ENCODE measurements at regions not wholly inside any gene's neighbourhood (a gene's known extent, or its start where the extent isn't known, plus 50 kb on each side); places are given as distances from the start of the nearest gene placed in this dataset.

DNA sequence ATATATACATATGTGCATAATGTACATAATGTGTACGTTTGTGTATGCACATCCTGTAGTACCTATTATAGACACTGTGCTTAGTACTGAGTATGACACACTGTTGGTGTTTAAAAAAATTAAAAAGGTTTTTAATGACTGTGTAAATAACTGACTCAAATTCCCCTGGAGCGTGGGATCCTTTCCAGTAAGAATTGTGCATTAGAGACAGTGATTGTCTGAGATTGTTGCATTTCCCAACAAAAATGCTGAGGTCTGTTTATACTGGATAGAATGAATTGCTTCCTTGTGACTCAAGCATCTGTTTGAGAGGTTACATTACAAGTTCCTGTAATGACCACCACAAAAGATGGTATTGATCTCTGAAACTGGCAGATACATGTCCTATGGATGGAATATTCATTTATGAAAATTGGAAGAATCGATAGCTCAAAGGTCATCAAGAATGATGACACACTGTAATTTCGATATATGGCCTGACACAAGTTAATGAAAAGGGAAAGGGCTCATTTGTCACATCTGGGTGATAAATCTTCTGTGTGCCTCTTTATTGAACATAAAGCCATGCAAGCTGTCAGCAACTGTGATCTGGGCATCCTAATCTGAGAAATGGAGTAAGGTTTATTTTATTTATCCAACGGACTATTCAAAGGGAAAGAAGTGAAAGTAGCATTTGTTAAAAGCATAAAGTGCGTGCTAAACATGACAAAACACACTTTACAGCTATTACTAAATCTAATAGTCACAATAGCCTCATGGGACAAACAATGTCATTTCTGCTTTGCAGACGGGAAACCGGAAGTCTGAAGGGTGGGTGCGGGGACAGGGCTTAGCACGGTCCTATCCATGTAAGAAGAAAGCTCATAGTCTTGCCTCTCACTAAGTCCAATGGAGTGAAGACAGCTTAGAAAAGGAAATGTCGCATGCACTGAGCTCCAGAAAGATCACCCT, 228.8 kb downstream of the CDH11 start:
- DNase-seq = no peak

DNA sequence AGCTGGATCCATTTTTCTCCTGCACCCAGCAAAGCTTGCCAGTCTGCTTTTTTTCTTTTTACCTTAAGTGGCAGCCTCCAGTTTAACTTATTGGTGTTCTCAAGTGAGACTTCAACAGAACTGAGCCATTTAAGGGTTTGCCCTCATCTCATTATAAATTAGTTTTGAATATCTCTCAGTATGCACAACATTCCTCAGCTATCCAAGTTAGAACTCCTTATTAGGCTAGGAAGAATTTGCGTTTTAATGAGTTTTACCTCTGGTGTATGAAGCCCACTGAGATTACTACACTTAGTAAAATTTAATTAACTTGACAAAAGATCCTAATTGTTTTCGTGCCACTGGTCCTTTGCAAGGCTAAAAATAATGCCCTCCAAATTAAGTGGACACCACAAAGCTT, 232.4 kb downstream of the CDH11 start:
- no peak for DNase-seq

DNA sequence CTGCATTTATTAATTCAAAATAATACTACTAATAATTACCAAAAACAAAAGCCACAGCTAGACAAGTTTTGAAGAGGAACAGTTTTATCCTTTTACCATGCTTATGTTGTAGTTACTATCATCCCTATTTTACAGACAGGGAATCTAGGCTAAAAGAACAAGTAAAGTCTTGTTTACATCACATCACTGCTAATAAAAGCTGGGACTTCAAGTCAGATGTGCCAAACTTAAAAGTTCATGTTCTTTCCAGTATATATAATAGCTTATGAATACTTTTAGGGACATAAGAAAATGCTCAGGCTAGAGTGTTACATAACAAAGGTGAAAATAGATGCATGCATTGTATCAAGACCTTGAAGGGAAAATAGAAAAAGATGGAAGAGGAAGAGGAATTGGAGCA, 234.2 kb downstream of the CDH11 start:
- no peak for DNase-seq

DNA sequence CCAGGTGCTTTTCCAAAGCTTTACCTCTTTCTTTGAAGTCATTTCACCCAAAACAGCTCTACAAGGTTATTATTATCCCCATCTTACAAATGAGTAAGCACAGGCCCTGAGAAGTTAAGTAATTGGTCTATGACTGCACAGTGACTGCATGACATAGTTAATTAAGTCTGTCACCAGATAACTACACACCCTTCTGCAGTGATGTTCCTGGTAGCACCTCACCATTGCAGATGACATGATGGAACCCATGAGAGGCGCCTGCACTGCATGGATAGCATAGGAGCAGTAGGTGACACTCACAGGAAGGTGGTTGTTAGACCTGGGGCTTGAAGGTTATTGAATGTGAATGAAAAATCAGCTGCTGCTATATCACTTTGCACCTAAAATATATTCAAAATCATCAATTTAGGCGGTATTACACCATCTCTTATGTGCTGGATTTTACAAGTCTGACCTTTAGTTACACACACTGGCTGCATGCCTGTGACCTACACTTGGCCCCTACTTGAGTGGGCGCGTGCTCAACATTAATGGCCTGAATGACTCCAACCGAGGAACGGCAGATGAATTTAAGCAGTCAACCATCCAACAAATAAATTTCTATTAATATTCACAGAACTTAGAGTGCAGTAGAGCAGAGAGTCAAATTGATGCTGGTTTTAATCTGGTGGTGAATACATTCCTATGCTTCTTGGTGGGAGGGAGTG, 239.6 kb downstream of the CDH11 start:
- DNase-seq = no peak

DNA sequence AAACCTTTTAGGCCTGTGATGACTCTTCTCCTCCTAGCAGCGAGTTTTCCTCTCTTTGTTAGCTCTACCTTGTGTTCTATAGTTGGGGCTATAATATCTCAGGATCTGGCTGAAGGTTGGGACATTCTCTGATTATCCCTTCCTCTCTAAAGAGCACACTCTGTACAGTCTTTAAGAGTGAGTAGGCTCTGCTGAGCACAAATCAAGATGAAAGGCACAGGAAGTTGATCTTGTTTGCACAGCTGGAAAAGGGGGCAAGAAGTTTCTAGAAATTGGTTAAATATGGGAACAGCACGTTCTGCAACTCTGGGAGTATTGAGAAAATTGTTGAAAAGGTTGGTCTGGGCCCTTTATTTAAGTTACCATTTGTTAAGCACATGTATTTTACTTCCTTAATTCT, 240.9 kb downstream of the CDH11 start:
- no peak for DNase-seq

DNA sequence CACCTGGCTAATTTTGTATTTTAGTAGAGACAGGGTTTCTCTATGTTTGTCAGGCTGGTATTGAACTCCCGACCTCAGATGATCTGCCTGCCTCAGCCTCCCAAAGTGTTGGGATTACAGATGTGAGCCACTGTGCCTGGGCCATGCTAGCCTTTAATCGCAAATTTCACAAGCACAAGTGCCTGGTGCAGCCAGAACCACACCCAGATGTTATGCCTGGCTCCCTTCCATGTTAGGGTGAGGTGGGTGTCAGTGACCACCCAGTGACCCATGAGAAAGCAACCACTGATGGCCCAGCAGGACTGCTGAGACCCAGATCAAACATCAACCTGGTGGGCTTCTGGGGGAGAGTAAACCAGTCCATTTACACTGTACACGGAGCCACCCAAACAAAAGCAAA, 241.9 kb downstream of the CDH11 start:
- DNase-seq = no peak

DNA sequence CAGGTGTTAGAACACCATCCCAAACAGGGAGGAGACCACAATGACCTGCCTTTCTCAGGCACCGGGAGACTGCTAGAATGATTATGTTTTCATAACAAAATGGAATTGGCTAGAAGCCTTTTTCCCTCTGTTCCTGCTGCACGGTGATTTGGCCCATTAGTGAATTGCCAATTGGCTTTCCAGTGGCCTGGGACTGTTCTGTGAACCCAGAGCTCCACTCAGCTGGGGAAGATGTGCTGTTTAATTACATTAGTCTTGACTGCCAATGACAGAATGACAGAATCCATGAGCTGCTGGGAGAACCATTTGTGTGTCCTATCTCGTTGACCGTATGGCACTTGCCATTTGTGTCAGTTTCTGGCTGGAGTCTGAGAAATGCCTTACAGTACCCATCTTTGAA, 242.9 kb downstream of the CDH11 start:
- no peak for DNase-seq

DNA sequence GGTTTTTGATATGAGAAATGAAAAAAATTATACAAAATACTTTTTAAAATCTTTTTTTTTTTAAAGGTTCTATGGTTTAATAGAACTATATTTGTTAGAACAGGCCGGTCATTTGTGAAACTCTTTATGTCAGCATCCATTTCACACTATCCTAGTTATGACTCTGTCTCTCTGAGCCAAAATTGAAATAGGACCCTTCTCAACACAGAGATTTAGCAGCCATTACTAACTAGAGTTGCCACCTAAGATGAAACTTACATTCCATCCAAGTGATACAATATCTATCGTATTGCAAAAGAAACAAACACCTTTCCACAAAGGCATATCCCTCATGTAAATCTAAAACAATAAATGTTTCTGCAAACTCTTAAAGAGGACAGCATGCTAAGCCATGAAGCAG, 249.8 kb downstream of the CDH11 start:
- no peak for DNase-seq

DNA sequence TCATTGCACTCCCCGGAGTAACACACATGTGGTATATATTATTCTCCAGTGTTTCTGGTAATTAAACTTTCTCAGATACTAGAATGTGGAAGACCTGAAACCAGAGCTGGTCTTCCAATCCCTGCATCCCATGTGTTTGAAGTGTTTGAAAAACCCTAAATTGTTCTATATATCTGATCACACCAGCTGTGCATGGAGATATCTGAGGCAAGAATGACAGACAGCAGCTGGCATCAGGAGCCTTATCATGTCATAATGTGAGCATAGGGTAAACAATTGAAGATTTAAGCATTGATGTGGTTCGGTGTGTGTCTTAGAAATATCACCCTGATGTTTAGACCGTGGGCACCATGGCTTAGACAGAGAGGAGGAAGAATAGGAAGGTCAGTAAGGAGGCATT, 251.0 kb downstream of the CDH11 start:
- no peak for DNase-seq

DNA sequence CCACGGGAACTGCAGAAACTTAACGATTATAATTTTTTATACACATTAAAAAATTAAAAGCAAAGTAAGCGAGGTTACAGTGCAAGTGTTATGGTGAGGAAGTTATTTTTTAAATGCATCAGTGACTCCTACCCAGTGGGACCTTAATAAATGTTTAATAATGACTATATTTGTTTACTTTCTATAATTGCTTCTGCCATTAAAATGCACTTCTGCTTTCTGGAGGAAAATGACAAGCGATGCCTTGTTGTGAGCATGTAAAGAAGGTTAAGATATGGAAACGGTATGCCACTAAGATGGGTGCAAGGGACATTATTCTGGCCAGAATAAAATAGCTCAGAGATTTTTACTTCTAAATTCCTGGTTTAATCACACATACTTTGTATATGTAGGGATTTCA, 252.1 kb downstream of the CDH11 start:
- no peak for DNase-seq

DNA sequence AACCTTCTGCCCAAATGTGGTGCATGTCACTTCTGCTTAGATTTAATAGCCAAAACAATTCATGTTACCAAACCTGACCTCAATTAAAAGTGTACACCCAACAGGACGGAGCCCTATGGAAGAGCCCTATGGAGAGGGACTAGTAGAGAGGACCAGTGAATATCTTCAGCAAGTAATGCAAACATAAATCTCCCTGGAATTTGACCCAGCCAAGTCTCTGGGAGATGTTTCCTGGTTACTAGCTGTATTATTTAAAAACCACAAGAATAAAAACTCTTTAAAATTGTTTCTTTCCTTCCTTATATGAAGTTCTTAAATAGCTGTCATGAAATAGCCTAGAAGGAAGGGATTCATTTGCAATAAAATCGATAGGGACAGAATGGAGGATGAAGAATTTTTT, 255.8 kb downstream of the CDH11 start:
- no peak for DNase-seq

DNA sequence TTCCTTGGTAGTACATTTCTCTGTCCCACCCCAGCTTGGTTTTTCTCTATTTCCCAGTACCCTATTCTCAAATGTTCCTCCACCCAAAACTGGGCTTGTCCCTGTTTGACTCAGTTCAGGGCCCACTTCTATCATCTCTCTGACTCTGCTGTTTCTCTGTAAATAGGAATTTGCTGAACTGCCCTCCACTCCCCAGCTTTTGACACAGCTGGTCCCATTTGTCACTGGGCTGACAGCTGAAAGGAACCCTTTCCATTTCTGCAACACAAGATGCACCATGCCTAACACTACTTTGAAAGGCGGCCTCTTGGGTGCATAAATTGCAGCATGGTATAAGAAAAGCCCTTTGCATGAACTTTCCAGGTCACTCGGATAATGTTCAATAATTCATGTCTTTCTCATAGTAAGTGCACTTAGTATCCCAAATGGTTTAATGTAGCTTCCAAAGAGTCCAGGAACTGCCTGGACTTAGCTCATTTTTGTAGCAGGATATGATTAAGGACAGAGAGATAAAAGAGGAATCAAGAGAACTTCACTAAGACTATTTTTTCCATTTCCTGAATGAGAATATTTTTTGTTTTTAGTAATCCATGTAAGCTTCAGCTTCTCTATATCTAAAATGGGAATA, 256.7 kb downstream of the CDH11 start:
- DNase-seq = no peak

DNA sequence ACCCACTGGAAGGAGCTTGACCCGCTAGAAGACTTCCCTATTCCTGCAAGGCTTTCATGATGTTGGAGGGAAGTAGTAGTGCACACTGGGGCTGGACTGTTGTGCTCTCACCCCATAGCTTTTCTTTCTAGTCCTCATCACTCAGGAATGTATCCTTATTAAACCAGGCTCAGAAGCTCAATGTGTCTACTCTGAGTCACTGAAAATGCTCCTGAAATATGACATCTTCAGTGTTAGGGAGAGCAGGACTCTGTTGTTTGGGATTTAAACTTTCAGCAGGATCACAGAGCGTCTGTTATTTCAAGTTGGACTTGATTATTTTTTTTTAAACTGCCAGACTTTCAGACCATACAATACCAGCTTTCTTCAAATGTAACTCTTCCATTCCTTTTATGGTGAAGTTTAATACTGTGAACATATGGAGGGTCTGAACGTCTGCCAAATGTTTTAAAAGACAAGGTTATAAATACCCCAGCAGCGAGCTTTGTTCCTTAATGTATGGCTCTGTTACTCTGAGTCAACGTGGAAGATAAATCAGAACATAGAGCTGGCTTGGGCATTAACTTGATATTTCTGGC, 257.5 kb downstream of the CDH11 start:
- no peak for DNase-seq

DNA sequence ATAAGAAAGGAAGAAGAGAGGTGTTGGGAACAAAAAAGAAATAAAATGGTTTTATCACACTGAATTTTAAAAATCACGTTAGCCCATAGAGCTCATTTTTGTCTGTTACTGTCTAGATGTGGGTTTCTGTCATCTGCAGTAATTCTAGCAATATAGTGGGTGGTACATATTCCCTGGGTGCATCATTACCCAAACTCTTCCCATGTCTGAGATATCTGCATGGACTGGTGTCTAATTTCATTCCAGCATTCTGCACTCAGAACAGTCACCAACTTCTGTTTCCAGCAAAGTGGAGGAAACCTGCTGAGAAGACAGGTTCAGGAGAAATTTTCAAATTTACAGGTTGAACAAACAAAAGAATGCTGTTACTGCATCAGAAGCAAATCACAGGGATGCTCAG, 263.8 kb downstream of the CDH11 start:
- no peak for DNase-seq

DNA sequence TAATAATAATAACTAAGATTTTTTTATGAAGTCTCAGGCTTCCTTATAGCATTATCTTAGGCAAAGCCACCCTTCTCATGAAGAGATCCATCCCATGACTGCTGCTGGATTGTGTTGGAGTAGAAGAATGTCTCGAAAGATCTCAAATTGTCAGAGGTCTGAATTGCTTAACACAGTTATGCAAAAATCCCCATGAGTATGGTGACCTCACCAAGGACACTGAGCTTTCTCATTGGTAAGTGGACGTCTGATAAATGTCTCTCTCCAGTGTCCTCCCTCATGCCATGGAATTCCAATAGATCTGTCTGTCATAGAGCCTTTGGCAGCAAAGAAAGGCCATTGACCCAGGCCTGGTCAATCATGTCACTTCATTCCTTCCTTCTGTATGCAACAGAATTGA, 264.5 kb downstream of the CDH11 start:
- no peak for DNase-seq

DNA sequence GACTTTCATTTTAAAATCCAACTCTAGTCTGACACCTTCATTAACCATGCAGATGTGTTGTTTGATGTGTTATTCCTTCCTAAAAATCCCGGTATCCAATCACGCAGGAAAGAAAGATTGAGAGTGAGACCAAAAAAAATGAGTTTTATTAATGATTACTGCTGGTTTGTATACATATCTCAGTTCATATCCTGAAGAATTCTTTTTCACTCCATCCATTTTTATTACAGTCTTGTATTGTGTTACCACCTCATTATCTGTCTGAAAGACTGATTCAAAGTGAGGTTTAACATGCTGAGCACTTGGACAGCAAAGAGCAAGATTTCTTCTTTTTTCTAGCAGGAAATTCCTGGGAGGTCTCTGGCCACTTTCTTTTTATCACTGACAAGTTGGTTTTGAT, 268.3 kb downstream of the CDH11 start:
- no peak for DNase-seq

DNA sequence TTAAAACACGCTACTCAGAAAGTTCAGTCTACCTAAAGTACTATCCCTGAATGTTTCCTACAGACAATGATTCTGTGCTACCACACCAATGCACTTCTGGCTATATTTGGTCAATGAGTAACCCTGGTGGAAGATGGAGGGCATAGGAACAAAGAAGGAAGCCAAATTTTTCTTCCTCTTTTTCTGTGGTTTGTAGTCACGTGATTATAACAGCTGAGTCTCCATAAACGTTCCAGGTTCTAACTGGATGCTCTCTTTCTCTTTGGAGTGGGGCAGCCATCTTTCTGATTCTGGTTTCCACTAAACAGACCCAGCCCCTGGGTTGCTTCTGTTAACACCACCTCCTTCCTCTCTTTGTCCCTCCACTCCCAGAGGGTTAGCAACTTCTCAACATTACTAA, 274.9 kb downstream of the CDH11 start:
- no peak for DNase-seq

DNA sequence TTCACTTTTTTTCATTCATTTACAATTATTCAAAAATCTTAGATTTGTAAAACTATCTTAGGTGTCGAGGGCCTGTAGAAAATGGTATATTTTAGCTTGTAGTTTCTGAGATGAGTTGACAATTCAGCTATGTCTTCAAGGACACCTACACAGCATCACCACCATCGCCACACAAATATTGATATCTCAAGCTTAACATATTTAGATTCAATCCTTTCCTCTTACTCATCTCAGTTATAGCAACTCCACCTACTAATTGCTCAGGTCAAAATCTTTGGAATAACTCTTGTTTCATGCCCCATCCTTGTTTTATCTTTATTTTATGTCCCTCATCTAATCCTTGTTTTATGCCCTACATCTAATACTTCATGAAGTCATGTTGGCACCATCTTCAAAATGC, 276.8 kb downstream of the CDH11 start:
- DNase-seq = no peak

DNA sequence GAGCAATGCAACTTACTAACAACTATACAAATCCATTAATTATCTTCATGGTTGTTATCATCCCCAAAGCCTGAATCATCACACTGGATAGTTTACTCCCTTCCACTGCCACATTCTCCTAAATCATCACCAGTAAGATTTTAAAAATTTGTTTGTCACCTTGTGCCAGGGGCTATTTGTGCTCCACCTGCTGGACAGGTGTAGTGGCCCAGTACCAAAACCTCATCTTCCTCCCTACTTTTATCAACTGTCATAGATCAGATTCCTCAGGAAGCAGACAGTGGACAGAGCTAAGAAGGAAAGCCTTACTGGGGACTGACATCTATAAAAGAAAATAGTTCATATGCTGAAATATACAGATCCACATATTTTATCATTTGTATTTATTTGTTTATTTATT, 280.4 kb downstream of the CDH11 start:
- no peak for DNase-seq

DNA sequence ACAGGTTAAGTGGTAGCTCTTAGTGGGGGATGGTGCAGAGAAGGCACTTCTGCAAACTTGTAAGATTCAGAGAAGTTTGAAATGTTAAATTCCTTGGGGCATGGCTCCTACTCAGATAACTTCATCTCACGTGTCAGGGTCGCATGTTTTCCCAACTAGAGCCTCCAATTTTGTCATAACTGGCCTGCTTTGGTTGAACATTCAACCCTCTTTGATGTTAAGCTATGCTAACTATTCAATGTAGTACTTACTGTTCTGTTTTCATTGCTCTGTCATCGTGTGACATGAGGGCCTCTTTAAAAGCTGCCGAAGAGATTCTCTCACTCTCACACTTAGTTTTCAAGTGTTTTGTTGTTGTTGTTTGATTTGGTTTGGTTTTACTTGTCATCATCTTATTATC, 280.8 kb downstream of the CDH11 start:
- DNase-seq = no peak

DNA sequence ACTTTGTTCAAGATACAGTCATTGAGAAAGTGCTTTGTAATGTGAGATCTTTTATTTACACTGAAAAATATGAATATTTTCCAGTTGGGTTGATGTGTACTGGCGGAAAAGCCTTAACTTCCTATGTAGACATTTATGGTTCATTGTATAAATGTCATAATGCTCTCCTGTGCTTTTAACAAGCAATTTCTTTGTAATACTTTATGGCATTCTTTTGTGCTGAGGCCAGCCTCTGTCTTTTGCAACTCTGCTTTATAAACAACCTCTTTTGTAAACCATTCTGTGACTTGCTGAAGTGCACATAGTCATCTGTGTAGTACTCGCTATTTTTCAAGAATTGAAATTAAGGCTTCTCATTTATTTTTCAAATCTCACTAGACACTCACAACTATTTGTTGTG, 291.2 kb downstream of the CDH11 start:
- DNase-seq = no peak

DNA sequence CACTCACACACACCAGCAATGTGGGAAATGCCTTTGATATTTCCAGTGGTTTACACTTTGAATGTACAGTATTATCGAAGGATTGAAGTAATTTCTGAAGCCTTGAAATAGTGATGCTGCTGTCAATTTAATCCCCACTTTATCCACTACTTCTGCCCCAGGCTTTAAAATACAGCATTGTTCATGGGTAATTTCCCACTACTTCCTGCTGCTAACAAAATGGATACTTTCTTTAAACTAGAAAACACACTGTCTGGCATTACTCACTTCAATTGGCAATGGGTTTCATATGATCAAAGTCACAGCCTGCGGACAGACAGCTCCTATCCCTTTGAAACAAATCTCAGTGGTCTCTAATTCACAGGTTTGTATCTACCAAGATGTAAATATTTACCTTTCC, 292.2 kb downstream of the CDH11 start:
- no peak for DNase-seq

DNA sequence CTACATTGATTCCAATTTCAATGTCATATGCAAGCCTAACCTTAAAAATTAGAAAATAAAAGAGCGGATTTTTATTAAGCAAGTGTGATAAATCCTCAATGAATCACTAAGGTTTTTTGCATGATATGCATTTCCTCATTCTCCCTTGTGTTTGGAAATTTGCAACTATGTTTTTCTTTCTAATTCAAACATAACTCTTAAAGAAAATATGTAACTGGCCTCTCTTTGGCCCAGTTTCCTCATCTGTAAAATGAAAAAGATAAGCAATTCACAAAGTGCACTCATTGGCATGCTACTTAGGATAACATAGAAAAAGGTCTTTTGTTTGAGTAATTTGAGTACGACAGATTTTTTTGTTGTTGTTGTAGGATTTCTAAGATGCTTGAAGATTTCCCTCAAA, 295.5 kb downstream of the CDH11 start:
- no peak for DNase-seq

Measured in NCI-H2029 treated with DMSO at 0.1 percent for 48 hours (cell line).